ENCODE measurements at regions not wholly inside any gene's neighbourhood (a gene's known extent, or its start where the extent isn't known, plus 50 kb on each side); places are given as distances from the start of the nearest gene placed in this dataset.

GRCh38 chr13:73696271-73696670 lies 437.9 kb downstream of the KLF12 start:
- no peak for TF ChIP-seq CTCF (IDR thresholded peaks at IDR 0.05)
- TF ChIP-seq POLR2A (IDR thresholded peaks at IDR 0.05) = no peak

All from body of pancreas (tissue), 4 donors.